ENCODE measurements at regions not wholly inside any gene's neighbourhood (a gene's known extent, or its start where the extent isn't known, plus 50 kb on each side); places are given as distances from the start of the nearest gene placed in this dataset.
"Not testable (repeated sequence)": the region's sequence is repeated elsewhere in the genome, so short reads cannot be mapped to it uniquely, and the experiment has no call there.

DNA sequence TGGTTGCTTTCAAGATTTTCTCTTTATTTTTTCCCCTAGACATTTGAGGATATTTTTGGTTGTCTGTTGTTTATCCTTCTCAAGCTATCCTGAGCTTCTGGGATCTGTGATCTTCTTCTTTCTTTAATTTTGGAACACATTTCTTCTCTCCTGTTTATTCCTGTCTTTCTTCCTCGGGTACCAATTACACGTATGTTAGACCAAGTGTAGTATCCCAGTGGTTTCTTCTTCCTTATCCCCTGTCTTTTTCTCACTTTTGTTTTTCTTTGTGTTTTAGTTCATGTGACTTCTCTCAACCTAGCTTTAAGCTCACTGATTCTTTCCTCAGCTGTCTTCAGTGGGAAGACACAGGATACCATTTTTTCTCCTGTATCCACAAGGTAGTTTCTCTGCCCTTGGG, 120.0 kb downstream of the GALR1 start:
- DNase-seq (ENCODE audit: insufficient read length, low spot score) (no peak), FAIRE-seq (no peak)

DNA sequence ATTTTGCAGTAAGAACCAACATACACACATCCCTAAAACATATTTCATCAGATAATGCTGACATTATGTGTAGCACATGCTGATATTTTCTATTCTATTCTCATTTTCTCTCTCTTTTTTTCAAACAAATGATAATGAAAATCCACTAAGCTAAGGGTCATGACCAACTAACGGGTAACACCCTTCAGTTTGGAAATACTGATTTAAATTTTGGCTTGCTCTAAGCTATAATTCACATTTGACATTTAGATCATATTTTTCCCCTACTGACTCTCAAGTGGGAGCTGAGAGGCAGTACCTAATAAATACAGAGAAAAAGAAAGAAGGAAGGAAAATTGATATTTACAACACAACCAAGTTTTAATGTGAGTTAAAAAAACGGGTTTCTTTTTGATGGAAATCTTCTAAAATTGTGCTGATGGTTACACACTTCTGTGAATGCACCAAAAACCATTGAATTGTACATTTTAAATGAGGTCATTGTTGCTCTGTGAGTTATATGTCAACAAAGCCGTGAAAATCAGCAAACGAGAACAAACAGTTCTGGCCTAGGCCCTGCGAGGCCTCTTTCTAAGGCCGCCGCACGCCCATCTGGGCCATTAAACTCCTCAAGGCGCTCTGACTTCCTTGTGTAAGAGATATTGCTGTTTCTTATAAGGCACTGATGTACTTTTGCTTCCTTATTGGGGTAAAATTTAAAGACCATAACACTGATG, 124.2 kb downstream of the GALR1 start:
- DNase-seq (ENCODE audit: insufficient read length, low spot score) (no peak), FAIRE-seq (no peak)

DNA sequence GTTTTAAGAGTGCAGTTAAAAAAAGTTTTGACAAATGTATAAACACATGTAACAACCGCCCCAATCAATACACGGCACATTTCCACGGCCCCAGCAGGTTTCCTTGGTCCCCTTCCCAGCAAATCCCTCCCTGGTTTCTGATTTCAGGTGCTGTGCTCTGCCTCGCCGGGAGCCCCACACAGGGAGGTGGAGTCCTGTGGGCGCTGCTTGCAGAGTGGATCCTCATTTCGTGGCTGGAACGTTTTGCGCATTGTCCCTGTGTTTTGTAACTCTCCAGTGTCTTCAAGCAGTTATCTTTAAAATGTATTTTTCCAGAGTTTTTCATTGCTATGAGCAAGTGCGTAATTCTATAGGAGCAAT, 124.8 kb downstream of the GALR1 start:
- FAIRE-seq (no peak), DNase-seq (ENCODE audit: insufficient read length, low spot score) (no peak)

DNA sequence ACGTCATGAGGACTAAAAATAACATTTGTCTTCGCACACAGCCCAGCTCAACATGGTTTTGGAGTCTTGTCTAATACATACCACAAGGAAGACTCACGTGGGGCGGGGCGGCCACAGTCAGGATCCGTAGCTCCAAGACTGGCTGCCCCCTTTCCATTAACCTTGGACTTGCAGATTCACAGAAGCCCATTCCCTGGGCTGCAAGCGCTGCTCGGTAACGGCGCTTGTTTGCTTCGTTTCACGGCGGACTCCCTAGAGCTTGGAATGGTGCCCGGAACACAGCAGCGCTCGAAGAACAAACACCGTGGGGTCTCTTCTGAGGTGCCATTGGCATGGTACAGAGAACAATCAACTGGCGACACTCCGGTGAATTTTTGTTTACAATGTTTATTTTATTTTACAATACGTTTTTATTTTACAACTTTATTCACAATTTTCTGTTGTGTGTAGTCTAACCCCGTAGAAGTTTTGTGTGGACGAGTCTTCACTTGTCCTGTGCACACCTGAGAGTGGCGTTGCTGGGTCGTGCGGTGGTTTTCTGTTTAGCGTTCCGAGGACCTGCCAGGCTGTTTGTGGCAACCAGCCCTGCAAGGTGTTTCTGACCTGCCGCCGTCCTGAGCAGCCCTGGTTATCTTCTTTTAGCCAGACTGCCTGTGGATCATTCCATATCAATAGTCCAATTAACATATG, 126.5 kb downstream of the GALR1 start:
- FAIRE-seq, result no peak
- no peak for DNase-seq (ENCODE audit: insufficient read length, low spot score)

DNA sequence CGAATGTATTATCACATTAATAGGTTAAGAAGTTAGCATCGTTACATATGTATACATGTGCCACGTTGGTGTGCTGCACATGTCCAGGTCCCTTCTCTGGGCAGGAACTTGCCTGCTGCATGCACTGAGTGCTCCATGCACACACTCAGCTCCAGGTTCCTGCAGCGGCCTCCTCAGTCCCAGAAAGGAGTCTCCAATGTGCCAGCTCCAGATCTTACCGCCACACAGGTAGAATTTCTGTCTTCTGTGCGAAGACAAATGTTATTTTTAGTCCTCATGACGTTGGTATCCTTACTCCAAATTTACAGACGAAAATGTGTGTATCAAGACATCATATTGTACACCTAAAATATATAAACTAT, 127.1 kb downstream of the GALR1 start:
- FAIRE-seq (no peak), DNase-seq (ENCODE audit: insufficient read length, low spot score) (no peak)

DNA sequence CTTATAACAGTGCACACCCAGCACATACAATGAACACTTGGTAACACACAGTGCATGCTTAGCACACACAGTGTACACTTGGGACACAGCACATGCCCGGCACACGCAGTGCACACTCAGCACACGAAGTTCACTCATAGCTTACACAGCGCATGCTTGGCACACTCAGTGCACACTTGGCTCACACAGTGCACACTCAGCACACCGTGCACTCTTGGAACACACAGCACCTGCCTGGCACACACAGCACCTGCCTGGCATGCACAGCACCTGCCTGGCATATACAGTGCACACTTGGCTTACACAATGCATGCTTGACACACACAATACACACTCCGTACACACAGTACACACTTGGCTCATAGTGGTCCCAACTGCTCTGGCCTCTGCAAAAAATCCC, 128.2 kb downstream of the GALR1 start:
- DNase-seq (ENCODE audit: insufficient read length, low spot score), result no peak
- no peak for FAIRE-seq

DNA sequence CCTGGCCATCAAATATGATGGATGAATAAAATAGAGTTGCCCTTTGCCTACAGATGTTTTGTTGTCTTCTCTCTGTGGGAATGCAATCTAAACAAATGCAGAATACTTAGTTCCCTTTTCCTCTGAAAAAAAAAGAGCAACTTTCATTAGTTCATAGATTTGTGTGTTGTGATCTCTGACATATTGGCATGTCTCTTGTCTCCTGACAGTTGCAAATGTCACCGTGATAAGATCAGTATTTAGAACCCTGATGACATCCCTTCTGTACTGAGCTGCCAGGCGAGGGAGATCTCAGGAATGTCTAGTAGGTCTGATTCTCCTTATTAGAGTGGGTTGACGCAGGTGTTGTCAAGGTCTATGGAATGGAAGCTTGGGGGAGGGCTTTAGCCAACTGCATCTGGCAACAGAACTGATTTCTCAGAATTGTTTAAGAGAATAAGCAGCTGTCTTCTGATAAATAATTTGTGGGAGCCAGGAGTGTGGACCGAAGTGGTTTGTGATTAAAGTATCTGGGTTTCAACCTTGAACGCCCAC, 130.4 kb downstream of the GALR1 start:
- no peak for DNase-seq (ENCODE audit: insufficient read length, low spot score)
- no peak for FAIRE-seq

DNA sequence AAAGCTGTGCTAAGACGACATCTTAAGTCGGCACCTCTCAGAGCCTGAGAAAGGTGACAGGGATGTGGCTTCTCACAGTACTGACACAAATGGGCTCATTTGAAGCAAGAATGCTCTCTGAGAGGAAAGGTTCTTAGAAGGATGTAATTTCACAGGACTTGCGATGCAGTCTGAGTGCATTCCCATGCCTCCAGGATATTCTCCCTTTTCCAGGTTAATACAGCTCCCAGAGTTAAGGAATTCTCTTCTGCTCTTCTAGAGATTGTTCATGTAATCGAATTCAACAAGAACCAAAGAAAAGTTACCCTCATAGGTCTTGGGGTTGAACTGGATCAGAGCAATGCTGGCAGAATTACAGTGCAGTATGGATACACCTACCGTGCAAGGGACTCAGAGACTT, 131.0 kb downstream of the GALR1 start:
- FAIRE-seq, result no peak

DNA sequence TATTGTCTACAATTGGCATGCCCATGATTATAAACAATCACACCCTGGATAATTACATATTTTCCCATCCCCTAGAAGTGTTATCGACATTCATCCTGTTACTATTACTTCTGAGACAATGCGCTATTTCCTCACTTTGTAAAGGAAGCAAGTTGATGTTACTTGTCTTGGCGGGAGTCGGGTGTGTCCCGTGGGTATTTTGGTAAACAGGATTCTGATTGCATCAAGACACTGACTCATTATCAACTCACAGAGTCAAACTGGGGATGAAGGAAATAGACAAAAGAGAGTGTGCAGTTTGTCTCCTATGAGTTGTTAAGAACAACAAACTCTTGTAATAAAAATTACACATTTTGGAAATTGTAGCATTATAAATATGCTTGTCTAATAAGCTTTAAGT, 142.7 kb downstream of the GALR1 start:
- DNase-seq (ENCODE audit: insufficient read length, low spot score), result no peak

More for the DNA sequence above, 131.0 kb downstream of the GALR1 start:
- DNase-seq (ENCODE audit: insufficient read length, low spot score), result no peak

DNA sequence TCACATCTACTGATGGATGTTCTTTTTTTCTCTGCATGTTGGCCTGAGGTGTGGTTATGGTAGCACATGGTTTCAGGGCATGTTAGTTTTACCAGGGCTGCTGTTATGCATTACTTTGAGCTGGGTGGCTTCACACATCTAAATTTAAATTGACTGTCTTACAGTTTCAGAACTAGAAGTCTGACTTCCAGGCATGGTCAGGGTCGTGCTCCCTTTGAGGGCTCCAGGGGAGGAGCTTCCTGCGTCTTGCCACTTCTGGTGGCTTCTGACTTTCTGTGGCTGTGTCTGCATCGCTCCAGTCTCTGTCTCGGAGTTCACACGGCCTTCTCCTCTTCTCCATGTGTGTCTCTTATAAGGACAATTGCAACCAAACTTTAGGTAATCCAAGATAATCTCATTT, 143.9 kb downstream of the GALR1 start:
- FAIRE-seq (no peak), DNase-seq (ENCODE audit: insufficient read length, low spot score) (no peak)

More for the DNA sequence above, 142.7 kb downstream of the GALR1 start:
- FAIRE-seq, result no peak

DNA sequence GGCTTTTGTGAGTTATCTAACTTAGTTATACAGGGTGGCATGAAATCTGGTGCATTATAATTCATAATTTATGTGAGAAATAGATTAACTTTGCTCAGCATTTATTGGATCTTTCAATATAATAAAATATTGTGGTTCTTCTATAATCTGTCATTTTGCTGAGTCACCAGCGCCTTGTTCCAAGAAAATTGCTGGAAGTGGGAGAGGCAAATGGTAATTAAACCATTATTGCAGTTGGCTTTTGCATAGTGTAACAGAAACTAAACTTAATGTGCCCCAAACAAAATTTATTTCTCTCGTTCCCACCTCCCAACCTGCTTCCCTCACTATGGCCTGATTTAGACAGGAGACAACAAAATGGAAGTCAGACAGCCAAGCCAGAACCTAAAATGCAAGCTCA, 146.3 kb downstream of the GALR1 start:
- FAIRE-seq, result no peak
- DNase-seq (ENCODE audit: insufficient read length, low spot score), result no peak

DNA sequence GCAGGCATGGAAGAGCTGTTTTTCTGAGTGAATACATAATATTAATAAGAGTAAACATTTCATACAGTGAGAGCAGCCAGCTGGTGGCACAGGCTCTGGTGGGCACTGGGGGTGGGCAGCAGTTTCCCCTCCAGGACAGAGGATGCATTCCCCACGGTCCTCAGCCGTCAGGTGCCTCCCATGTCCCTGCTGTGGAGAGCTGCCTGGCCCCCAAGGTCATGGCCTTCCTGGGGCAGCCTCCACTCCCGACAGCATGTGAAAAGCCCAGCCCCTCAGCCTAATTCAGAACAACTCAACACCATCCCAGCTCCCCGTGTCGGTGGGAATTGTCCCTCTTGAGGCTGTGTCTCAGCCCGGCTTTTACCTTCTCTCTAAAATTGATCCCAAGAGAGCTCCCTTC, 147.4 kb downstream of the GALR1 start:
- no peak for DNase-seq (ENCODE audit: insufficient read length, low spot score)
- FAIRE-seq, result no peak

DNA sequence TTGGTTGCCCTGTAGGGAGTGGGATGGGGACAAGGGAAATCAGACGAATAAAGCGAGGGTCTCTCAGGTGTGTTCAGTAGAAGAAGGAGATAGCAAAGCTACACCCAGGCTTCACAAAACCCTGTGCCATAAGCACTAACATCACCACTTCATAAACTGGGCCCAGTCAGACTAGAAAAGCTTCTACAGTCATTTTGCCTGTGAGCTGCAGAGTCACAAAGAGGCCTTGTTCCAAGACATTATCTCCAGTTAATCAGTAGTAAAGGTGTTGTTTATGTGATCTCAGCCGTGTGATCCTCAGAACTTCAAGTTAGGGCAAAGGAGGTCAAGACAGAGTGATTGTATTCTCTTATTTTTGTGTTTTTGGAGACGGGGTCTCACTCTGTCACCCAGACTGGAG, 148.0 kb downstream of the GALR1 start:
- no peak for DNase-seq (ENCODE audit: insufficient read length, low spot score)
- FAIRE-seq, result no peak

DNA sequence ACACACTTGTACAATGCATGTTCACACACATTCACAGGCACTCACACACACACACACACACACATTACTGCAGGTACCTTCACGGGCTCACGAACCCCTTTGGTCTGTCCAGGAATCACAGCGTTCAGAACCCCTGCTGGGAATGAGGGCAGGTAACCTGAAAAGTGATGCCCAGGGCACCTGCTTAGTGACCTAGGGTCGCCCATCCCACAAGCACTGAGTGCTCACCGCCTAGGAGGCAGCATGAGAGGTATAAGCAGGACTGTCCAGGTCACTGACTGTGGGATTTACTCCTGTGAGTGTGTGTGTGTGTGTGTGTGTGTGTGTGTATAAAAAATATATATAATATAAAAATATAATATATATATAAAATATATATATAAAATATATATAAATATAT, 150.9 kb downstream of the GALR1 start:
- FAIRE-seq, result no peak
- no peak for DNase-seq (ENCODE audit: insufficient read length, low spot score)

DNA sequence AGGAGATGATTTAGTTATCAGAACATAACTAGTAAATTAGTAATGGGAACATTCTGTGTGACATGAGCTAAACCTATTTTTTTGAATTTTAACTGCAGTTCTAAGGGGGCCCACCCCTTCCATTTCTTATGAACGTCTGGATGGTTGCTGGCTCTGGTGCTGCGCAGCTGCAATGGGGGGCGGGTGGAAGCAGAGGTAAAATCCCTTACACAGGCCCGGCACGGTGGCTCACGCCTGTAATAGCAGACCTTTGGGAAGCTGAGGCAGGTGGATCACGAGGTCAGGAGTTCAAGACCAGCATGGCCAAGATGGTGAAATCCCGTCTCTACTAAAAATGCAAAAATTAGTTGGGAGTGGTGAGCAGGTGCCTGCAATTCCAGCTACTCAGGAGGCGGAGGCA, 151.5 kb downstream of the GALR1 start:
- DNase-seq (ENCODE audit: insufficient read length, low spot score), result no peak
- FAIRE-seq, result no peak

DNA sequence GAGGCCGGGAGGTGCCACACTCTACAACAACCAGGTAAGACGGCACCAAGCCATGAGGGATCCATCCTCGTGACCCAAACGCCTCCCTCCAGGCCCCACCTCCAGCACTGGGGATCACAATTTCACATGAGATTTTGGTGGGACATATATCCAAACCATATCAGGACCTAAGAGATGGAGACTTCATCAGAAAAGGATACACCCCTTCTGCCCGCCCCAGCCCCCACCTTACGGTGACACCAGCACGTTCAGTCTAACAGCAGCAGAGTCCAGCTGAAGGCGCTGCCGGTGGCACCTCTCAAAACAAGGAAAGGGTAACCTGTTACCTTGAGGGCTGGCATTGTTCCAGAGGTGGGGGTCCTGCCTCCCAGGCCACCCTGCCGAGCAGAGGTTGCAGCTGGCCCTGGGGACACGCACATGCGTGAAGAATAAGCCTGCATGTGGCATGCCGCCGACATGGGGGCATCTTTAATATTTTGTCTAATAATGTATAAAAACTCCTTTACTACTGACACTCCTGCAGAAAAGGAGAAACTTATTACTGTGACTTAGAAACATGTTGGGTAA, 154.4 kb downstream of the GALR1 start:
- FAIRE-seq (no peak), DNase-seq (ENCODE audit: insufficient read length, low spot score) (no peak)

DNA sequence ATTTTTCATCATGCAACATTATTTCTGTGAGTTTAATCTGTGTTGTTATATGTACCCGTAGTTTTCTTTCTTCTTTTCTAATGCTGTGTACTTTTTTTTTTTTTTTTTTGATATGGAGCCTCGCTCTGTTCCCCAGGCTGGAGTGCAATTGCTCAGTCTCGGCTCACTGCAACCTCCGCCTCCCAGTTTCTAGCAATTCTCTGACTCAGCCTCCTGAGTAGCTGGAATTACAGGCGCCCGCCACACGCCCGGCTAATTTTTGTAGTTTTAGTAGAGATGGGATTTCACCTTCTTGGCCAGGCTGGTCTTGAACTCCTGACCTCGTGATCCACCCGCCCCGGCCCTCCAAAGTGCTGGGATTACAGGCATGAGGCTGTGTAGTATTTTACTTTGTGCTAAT, 155.4 kb downstream of the GALR1 start:
- no peak for FAIRE-seq

DNA sequence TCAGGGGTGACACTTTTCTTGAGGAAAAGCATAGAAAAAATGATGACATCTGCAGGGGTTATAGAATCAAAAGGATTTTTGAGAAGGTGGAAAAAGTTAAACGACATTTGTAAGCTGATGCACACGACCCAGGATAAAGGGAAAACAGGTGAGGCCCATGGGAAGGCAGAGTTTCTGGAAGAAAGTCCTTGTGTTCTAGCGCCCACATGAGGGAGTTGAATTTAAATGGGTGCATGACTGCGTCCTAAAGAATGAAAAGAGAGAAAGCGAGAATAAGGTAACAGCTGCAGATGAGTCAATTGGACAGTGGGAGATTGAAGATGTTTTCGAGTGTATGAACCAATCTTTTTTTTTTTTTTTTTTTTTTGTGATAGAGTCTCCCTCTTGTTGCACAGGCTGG, 158.1 kb downstream of the GALR1 start:
- no peak for FAIRE-seq
- DNase-seq (ENCODE audit: insufficient read length, low spot score), result no peak

More for the DNA sequence above, 155.4 kb downstream of the GALR1 start:
- no peak for DNase-seq (ENCODE audit: insufficient read length, low spot score)

DNA sequence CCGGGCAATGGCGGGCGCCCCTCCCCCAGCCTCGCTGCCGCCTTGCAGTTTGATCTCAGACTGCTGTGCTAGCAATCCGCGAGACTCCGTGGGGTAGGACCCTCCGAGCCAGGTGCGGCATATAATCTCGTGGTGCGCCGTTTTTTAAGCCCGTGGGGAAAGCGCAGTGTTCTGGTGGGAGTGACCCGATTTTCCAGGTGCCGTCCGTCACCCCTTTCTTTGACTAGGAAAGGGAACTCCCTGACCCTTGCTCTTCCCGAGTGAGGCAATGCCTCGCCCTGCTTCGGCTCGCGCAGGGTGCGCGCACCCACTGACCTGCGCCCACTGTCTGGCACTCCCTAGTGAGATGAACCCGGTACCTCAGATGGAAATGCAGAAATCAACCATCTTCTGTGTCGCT, 171.9 kb downstream of the GALR1 start:
- DNase-seq (ENCODE audit: insufficient read length, low spot score); FAIRE-seq: not testable (repeated sequence)

DNA sequence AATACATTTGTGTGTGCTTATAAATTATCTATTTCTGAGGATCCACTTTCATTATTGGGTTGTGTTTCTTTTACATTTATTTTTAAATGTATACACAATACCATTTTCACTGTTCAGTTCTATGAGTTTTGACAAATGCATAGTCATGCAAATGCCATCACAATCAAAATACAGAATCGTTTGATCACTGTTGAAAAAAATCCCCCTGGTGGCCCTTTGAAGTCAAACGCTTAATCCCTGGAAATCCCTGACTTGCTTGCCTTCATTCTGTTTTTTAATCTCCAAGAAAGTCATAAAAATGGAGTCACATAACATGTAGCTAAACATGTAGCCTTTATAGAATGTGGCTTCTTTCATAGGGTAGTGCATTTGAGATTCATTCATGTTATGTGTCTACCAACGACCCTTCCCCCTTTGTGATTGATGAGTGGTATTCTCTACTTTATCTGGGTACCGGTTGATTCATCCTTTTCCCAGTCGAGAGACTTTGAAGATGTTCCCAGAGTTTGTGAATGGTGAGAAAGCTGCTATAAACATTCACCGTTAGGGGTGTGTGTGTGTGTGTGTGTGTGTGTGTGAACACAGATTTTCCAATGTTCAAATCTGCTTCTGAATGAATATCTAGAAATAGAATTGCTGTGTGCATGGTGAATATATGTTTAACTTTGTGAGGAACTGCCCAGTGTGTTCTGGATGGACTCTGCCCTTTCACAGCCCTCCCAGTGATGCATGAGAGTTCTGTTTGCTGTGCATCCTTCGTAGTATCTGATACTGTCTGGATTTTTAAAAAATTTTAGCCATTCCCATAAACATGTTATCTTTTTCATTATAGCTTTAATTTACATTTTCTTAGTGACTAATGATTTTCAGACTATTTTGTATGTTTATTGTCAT, 173.6 kb downstream of the GALR1 start:
- DNase-seq (ENCODE audit: insufficient read length, low spot score) (no peak), FAIRE-seq (no peak)

DNA sequence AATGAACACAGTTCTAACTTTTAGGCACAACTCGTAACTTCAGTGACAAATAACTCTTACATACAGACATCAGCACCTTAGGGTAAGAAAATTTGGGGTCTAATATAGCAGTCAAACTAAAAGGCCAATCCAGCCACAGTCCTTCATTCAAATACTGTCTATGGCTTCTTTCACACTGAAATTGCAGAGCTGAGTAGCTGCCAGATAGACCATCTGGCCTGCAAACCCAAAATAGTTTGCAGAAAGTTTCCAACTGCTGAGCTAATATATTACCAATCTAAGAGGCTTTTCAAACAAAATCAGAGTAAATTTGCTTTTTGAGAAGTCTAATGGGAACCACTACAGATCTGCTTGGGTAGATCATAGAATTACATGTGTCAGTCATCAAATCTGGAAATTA, 183.4 kb downstream of the GALR1 start:
- no peak for FAIRE-seq
- no peak for DNase-seq (ENCODE audit: insufficient read length, low spot score)

All from HTR-8/SVneo (cell line).